ENCODE measurements at regions not wholly inside any gene's neighbourhood (a gene's known extent, or its start where the extent isn't known, plus 50 kb on each side); places are given as distances from the start of the nearest gene placed in this dataset.

- Mint-ChIP-seq H3K27me3 (ENCODE audit: low read depth) (peaks cover 10% of the 10 kb centered on the region), H3K9me3 (peaks cover 19% of the 10 kb centered on the region), H3K4me3 (no peak overlapping the region), H3K4me1 (peaks cover 32% of the 10 kb centered on the region), H3K27ac (no peak overlapping the region), H3K36me3 (peaks cover 11% of the 10 kb centered on the region)
- ChIA-PET POLR2A (no interaction called here), CTCF (interaction anchor here (1.8 kb wide), 1 partner anchor 20 kb away, joined by 5 read pairs; no protein-coding TSS in a partner anchor)
- TF ChIP-seq FOXP1 (CRISPR knock-in tag; IDR thresholded peaks at IDR 0.05; ENCODE audit: borderline replicate concordance) (no peak), TEAD4 (CRISPR knock-in tag; IDR thresholded peaks at IDR 0.05) (no peak), GRHL2 (CRISPR knock-in tag; IDR thresholded peaks at IDR 0.05; ENCODE audit: insufficient replicate concordance, severe bottlenecking) (no peak), ZBTB21 (CRISPR knock-in tag; IDR thresholded peaks at IDR 0.05; ENCODE audit: borderline replicate concordance) (no peak), ZNF138 (CRISPR knock-in tag; conservative IDR thresholded peaks at IDR 0.05) (no peak), ZNF423 (CRISPR knock-in tag; IDR thresholded peaks at IDR 0.05) (no peak), NFE2L1 (CRISPR knock-in tag; IDR thresholded peaks at IDR 0.05) (no peak), CTCF (IDR thresholded peaks at IDR 0.05) (no peak), ZNF416 (CRISPR knock-in tag; IDR thresholded peaks at IDR 0.05) (no peak), KAT7 (CRISPR knock-in tag; IDR thresholded peaks at IDR 0.05; ENCODE audit: borderline replicate concordance) (no peak)
- TF ChIP-seq, protein P1, sequence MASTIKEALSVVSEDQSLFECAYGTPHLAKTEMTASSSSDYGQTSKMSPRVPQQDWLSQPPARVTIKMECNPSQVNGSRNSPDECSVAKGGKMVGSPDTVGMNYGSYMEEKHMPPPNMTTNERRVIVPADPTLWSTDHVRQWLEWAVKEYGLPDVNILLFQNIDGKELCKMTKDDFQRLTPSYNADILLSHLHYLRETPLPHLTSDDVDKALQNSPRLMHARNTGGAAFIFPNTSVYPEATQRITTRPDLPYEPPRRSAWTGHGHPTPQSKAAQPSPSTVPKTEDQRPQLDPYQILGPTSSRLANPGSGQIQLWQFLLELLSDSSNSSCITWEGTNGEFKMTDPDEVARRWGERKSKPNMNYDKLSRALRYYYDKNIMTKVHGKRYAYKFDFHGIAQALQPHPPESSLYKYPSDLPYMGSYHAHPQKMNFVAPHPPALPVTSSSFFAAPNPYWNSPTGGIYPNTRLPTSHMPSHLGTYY (CRISPR knock-in tag; IDR thresholded peaks at IDR 0.05) = no peak
- TF ChIP-seq, protein P2, sequence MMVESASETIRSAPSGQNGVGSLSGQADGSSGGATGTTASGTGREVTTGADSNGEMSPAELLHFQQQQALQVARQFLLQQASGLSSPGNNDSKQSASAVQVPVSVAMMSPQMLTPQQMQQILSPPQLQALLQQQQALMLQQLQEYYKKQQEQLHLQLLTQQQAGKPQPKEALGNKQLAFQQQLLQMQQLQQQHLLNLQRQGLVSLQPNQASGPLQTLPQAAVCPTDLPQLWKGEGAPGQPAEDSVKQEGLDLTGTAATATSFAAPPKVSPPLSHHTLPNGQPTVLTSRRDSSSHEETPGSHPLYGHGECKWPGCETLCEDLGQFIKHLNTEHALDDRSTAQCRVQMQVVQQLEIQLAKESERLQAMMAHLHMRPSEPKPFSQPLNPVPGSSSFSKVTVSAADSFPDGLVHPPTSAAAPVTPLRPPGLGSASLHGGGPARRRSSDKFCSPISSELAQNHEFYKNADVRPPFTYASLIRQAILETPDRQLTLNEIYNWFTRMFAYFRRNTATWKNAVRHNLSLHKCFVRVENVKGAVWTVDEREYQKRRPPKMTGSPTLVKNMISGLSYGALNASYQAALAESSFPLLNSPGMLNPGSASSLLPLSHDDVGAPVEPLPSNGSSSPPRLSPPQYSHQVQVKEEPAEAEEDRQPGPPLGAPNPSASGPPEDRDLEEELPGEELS (CRISPR knock-in tag; IDR thresholded peaks at IDR 0.05) = no peak
- TF ChIP-seq, protein P3, sequence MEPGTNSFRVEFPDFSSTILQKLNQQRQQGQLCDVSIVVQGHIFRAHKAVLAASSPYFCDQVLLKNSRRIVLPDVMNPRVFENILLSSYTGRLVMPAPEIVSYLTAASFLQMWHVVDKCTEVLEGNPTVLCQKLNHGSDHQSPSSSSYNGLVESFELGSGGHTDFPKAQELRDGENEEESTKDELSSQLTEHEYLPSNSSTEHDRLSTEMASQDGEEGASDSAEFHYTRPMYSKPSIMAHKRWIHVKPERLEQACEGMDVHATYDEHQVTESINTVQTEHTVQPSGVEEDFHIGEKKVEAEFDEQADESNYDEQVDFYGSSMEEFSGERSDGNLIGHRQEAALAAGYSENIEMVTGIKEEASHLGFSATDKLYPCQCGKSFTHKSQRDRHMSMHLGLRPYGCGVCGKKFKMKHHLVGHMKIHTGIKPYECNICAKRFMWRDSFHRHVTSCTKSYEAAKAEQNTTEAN (CRISPR knock-in tag; IDR thresholded peaks at IDR 0.05) = no peak
- ATAC-seq (no peak), DNase-seq (ENCODE audit: low spot score) (no peak)
These were observed 86.3 kb upstream of the TNRC6C start for GRCh38 chr17:77872199-77872598.

- ATAC-seq = no peak
- ChIA-PET CTCF (interaction anchor here (1.8 kb wide), 1 partner anchor 20 kb away, joined by 5 read pairs; no protein-coding TSS in a partner anchor), POLR2A (no interaction called here)
- H3K27ac Mint-ChIP-seq = peak overlapping the region; percentile 54; the same call in 1 of the 2 replicates
- H3K9me3 Mint-ChIP-seq = peaks cover 19% of the 10 kb centered on the region
- H3K4me3 Mint-ChIP-seq = no peak overlapping the region
- DNase-seq (ENCODE audit: low spot score) = no peak
- peaks cover 25% of the 10 kb centered on the region for H3K4me1 Mint-ChIP-seq
- TF ChIP-seq, protein P3 (CRISPR knock-in tag; IDR thresholded peaks at IDR 0.05) = peak; percentile 86; the same call in 1 of the 2 replicates
- TF ChIP-seq TEAD1 (CRISPR knock-in tag; IDR thresholded peaks at IDR 0.05) = no peak
- peaks cover 11% of the 10 kb centered on the region for H3K36me3 Mint-ChIP-seq
- peaks cover 10% of the 10 kb centered on the region for H3K27me3 Mint-ChIP-seq (ENCODE audit: low read depth)
These were observed 85.6 kb upstream of the TNRC6C start for GRCh38 chr17:77872714-77873499.

Data from WTC11 (cell line).